Smooth muscle cell (in vitro differentiated cells): ENCODE measurements at regions not wholly inside any gene's neighbourhood (a gene's known extent, or its start where the extent isn't known, plus 50 kb on each side); places are given as distances from the start of the nearest gene placed in this dataset.

Experiments used
- DNase-seq: peaks from one replicate; lab custom pipeline; 2025; ENCODE audit not compliant: unreplicated experiment; lab: John Stamatoyannopoulos, UW
- H2AFZ ChIP-seq: fragments of 200-600 bp; sonication (generic); 2 replicates; pipeline ENCODE4 v1.6.0; 2016; ENCODE audit warnings: antibody characterized with exemption, low read depth, mild to moderate bottlenecking
- H3F3A ChIP-seq: fragments of 200-600 bp; sonication (generic); 2 replicates; pipeline ENCODE4 v1.6.0; 2017; ENCODE audit warnings: antibody characterized with exemption, low read depth
- H3K27ac ChIP-seq: fragments of 200-600 bp; sonication (generic); 2 replicates; pipeline ENCODE4 v1.5.1; 2016; ENCODE audit warnings: low read depth, mild to moderate bottlenecking
- H3K27me3 ChIP-seq: fragments of 200-600 bp; sonication (generic); 2 replicates; pipeline ENCODE4 v1.6.1; 2016; ENCODE audit warnings: low read depth, mild to moderate bottlenecking
- H3K36me3 ChIP-seq: fragments of 200-600 bp; sonication (generic); 2 replicates; pipeline ENCODE4 v1.5.1; 2016; ENCODE audit warnings: low read depth
- H3K4me1 ChIP-seq: fragments of 200-600 bp; sonication (generic); 2 replicates; pipeline ENCODE4 v1.5.1; 2016; ENCODE audit warnings: low read depth
- H3K4me2 ChIP-seq: fragments of 200-600 bp; sonication (generic); 2 replicates; pipeline ENCODE4 v1.6.0; 2016; ENCODE audit warnings: mild to moderate bottlenecking
- H3K4me3 ChIP-seq: fragments of 200-600 bp; sonication (generic); 2 replicates; pipeline ENCODE4 v1.5.1; 2016; ENCODE audit warnings: mild to moderate bottlenecking
- H3K79me2 ChIP-seq: fragments of 200-600 bp; sonication (generic); 2 replicates; pipeline ENCODE4 v1.6.0; 2016; ENCODE audit warnings: low read depth, mild to moderate bottlenecking
- H3K9ac ChIP-seq: fragments of 200-600 bp; sonication (generic); 2 replicates; pipeline ENCODE4 v1.6.0; 2016; ENCODE audit warnings: low read depth
- H3K9me3 ChIP-seq: fragments of 200-600 bp; sonication (generic); replicated peaks from 2 replicates; pipeline ENCODE4 v1.5.1; 2016; ENCODE audit warnings: low read depth
- H4K20me1 ChIP-seq: fragments of 200-600 bp; sonication (generic); 2 replicates; pipeline ENCODE4 v1.6.0; 2016; ENCODE audit warnings: low read depth
- WGBS: methylation state at CpG from one replicate; pipeline ENCODE4 v1.1.7; 2016; ENCODE audit warnings: low lambda C conversion rate; 5-methylcytosine and 5-hydroxymethylcytosine counted together
- TF ChIP-seq, protein P1 (sequence below): fragments of 200-600 bp; sonication (generic); IDR thresholded peaks from 2 replicates; pipeline ENCODE4 v1.5.1; 2017; ENCODE audit warnings: borderline replicate concordance, mild to moderate bottlenecking, antibody characterized with exemption; ENCODE audit not compliant: insufficient read depth, poor library complexity, severe bottlenecking

DNA sequence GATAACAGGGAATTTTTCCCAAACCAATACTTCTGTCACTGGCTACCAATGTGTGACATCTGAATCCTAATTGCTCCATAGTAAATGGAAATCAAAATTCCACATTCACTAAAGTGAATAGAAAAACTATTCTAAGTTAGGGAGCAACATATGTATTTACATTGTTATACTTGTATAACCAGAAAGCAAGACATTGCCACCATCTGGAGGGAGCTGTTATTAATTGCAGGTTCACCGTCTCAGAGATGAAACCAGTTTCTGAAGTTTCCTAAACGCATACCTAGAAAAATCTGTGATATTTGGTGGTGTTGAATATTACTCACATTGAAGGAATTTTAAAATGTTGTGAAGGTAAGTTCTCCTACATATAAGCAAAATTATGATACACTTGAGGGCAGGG, 390.1 kb downstream of the NXPH1 start:
- no peak for DNase-seq
- no peaks in the 10 kb centered on the region for H3K27me3 ChIP-seq
- no peak overlapping the region for H3K27ac ChIP-seq
- TF ChIP-seq, protein P1, sequence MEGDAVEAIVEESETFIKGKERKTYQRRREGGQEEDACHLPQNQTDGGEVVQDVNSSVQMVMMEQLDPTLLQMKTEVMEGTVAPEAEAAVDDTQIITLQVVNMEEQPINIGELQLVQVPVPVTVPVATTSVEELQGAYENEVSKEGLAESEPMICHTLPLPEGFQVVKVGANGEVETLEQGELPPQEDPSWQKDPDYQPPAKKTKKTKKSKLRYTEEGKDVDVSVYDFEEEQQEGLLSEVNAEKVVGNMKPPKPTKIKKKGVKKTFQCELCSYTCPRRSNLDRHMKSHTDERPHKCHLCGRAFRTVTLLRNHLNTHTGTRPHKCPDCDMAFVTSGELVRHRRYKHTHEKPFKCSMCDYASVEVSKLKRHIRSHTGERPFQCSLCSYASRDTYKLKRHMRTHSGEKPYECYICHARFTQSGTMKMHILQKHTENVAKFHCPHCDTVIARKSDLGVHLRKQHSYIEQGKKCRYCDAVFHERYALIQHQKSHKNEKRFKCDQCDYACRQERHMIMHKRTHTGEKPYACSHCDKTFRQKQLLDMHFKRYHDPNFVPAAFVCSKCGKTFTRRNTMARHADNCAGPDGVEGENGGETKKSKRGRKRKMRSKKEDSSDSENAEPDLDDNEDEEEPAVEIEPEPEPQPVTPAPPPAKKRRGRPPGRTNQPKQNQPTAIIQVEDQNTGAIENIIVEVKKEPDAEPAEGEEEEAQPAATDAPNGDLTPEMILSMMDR, result no peak
- H4K20me1 ChIP-seq, result no peaks in the 10 kb centered on the region
- H3K4me1 ChIP-seq, result no peaks in the 10 kb centered on the region
- no peak overlapping the region for H3K4me3 ChIP-seq
- no peaks in the 10 kb centered on the region for H3K9me3 ChIP-seq
- no peaks in the 10 kb centered on the region for H3K36me3 ChIP-seq
- no peak overlapping the region for H2AFZ ChIP-seq
- WGBS, result 91% methylated on average over 2 of the region's 2 CpGs
- H3K79me2 ChIP-seq, result no peaks in the 10 kb centered on the region
- H3K4me2 ChIP-seq, result no peak overlapping the region
- H3K9ac ChIP-seq, result no peak overlapping the region
- H3F3A ChIP-seq, result no peaks in the 10 kb centered on the region

DNA sequence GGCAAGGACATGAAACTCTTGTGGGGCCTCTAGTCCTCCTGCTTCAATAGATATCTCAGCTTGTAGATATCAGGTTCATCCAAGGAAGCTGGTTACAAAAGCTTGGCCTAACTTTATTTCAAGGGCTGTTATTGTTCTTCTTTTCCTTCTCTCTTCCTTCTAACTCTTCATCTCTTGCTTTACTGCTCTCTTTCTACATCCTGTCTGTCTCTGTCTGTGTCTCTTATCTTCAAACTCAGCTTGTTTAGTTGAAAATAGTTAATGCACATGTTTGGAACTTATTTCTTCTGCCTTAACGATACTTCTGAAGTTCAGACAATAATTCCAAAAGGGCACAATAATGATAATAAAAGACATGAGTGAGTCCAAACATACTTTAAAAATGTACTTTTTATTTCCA, 393.9 kb downstream of the NXPH1 start:
- Histone ChIP-seq H3K27ac (no peak overlapping the region), H3K4me1 (no peaks in the 10 kb centered on the region), H3K4me3 (no peak overlapping the region), H2AFZ (peak overlapping the region; percentile 78), H3K27me3 (no peaks in the 10 kb centered on the region), H3K79me2 (no peaks in the 10 kb centered on the region), H4K20me1 (no peaks in the 10 kb centered on the region), H3K9ac (no peak overlapping the region), H3K36me3 (no peaks in the 10 kb centered on the region), H3K4me2 (no peak overlapping the region), H3K9me3 (no peaks in the 10 kb centered on the region), H3F3A (peaks cover 4% of the 10 kb centered on the region)
- TF ChIP-seq, protein P1, result no peak
- WGBS, result 26% methylated on average over 1 of the region's 1 CpG
- no peak for DNase-seq

DNA sequence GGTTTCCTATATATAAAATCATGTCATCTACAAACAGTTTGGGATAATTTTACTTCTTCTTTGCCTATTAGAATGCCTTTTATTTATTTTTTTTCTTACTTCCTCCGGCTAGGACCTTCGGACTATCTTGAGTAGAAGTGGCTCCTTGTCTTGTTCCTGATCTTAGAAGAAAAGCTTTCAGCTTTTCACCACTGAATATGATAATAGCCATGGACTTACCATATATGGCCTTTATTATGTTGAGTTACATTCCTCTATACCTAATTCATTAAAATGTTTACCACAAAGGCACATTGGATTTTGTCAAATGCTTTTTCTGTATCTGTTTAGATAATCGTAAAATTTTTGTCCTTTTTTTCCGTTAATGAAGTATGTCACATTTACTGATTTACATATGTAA, 395.7 kb downstream of the NXPH1 start:
- Histone ChIP-seq H3F3A (peaks cover 4% of the 10 kb centered on the region), H3K4me3 (no peak overlapping the region), H3K4me2 (no peak overlapping the region), H3K36me3 (no peaks in the 10 kb centered on the region), H3K79me2 (no peaks in the 10 kb centered on the region), H3K9me3 (no peaks in the 10 kb centered on the region), H3K27ac (no peak overlapping the region), H3K9ac (no peak overlapping the region), H2AFZ (no peak overlapping the region), H3K27me3 (no peaks in the 10 kb centered on the region), H4K20me1 (no peaks in the 10 kb centered on the region), H3K4me1 (no peaks in the 10 kb centered on the region)
- WGBS, result 91% methylated on average over 4 of the region's 4 CpGs
- TF ChIP-seq, protein P1, result no peak
- no peak for DNase-seq

DNA sequence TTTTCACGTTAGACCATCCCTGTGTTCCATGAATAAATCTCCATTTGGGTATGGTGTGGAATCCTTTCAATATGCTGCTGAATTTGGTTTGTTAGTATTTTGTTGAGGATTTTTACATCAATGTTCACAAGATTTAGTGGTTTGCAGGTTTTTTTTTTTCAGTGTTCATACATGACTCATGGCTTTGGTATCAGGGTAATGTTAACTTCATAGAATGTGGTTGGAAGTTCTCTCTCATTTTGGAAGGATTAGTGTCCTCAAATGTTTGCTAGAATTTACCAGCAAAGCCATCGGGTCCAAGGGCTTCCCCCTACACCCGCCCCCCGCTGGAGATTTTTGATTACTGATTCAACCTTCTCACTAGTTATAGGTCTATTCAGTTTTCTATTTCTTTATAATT, 398.0 kb downstream of the NXPH1 start:
- H3K4me1 ChIP-seq, result no peaks in the 10 kb centered on the region
- peak overlapping the region; percentile 53 for H3K4me2 ChIP-seq
- H3K9ac ChIP-seq, result no peak overlapping the region
- H3K4me3 ChIP-seq, result no peak overlapping the region
- no peaks in the 10 kb centered on the region for H3K27me3 ChIP-seq
- H3K27ac ChIP-seq, result peak overlapping the region; percentile 72
- H3K36me3 ChIP-seq, result no peaks in the 10 kb centered on the region
- 53% methylated on average over 4 of the region's 4 CpGs for WGBS
- H3K9me3 ChIP-seq, result no peaks in the 10 kb centered on the region
- no peaks in the 10 kb centered on the region for H3K79me2 ChIP-seq
- H4K20me1 ChIP-seq, result no peaks in the 10 kb centered on the region
- peaks cover 4% of the 10 kb centered on the region for H3F3A ChIP-seq
- H2AFZ ChIP-seq, result no peak overlapping the region
- TF ChIP-seq, protein P1, result no peak
- no peak for DNase-seq
